ENCODE measurements at regions not wholly inside any gene's neighbourhood (a gene's known extent, or its start where the extent isn't known, plus 50 kb on each side); places are given as distances from the start of the nearest gene placed in this dataset.

DNA sequence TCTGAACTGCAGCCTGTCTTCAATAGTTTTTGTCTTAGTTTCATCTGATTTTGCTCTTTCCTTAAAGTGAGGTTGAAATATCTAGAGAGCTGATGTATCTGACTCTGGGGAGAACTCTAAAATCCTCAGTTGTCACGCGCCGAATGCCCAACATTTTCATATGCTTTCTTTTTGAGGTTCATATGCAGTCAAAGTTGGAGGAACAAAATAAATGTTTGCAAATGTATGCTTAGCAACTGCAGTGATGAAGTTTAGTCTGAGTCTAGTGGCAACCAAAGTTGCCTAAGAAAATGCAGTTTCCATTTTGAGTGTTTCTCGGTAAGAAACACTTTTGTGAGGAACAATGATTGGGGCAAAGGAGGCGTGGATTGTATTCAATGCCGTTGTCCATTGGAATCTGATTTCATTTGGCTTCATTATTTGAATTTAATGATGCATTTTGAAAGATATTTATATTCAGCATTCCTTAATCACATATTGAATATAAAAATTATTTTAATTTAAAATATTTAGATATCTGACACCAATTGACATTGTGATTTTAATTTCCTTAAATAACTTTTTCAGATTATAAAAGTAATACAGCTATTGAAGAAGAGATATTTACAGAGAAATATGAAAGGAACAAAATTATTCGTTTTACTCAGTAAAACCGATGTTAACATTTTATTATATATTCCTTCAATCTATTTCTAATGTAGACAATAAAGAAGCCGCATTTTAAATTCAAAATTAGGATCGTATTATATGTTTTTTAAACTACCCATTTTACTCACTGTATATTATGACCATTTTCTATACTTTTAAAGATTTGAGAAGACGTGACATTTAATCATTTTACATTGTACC, 122.0 kb downstream of the PLEKHG1 start:
- TF ChIP-seq POLR2AphosphoS5 (IDR thresholded peaks at IDR 0.05) (no peak), CTCF (IDR thresholded peaks at IDR 0.05) (no peak), POLR2A (IDR thresholded peaks at IDR 0.05) (no peak)
